GM18868 (cell line): ENCODE measurements at regions not wholly inside any gene's neighbourhood (a gene's known extent, or its start where the extent isn't known, plus 50 kb on each side); places are given as distances from the start of the nearest gene placed in this dataset.

ENCODE experiments used
- ATAC-seq: cut with Tn5 transposase; IDR thresholded peaks from one replicate; pipeline ENCODE4 v1.9.1; 2021; ENCODE audit warnings: mild to moderate bottlenecking, moderate library complexity; ENCODE audit not compliant: unreplicated experiment

DNA sequence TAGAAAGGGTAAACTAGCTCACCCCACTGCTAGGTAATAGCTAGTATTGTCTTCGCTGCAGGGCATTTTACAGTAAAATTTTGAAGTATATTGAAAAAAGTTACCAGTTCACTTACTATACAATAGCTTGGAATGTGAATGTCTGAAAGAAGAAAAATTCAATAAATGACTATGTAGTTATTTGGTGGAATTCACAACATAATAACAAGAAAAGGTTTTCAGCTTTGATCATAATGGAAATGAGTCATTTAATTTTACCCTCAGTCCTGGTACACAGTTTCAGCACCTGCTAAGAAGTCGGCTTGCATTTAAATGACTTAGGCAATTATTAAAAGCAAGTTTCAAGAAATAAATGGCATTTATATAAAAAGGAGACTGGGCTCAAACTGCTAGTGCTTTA lies 90.4 kb downstream of the NUP35 start:
- peak; percentile 77 for ATAC-seq

DNA sequence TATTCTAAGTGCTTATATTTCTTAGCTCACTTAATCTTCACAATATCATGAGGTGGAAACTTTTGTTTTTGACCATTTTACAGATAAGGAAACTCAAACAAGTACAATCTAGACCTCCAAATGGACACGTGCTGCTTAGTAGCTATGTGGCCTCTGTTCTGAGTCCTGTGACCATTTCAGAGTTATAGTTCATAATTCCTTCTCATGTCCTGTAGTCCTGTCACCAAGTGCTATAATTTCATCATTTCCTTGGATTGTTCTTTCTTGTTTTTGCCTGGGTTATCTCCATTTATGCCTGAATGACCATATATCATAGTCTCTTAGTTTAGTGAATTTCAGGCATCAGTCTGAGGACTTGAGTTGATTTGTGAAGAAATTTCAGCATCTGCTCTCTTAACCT lies 91.7 kb downstream of the NUP35 start:
- no peak for ATAC-seq

DNA sequence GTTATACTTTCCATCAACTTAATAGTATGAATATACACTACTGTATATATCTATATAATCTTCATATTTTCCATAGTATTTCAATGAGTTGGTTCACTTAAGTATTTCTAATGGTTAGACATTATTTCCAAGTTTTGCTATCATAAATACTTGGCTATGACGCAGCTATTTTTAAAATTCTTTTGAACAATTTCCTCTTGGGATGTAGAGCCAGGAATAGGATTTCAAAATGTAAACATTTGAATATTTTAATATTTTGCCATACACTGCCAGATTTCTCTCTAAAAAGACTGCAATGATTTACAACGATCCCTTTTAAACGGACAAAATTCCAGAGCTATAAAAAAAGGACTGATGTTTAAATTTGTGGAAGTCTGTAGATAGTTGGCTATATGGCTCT lies 95.6 kb downstream of the NUP35 start:
- ATAC-seq = no peak

DNA sequence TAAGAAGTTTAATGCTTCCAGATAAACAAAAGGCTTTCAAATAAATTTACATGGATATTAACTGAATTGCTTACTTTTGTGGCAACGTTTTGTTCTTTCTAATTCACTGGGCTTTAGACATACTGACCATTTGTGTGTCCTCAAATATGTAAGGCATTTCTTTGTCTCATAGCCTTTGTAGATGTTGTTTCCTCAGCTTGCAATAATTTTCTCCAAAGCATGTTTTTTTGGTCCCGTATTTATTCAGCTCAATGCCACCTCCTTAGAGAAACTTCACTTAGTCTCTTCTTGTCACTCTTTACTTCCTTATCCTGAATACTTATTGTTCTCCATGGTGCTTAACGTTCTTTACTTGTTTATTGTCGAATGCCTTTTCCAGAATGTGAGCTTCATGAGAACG lies 98.5 kb downstream of the NUP35 start:
- ATAC-seq = no peak

DNA sequence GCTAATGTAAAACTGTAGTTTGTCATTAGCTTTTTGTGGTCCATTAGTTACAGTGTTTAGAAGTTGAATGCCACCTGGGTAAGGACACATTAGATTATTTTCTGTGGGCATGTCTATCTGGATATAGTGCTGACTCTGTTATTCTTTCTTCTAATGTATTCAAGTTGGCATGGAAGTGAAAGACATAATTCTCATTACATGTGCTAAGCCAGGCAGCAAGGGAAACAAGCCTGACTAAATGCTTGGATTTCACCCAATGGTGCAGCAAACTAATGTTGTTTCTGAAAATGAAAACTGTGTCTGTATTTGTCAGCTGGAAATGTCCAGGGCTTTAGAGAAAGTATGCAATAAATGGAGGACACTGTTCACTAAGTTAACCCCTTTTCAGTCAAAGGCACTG lies 100.7 kb downstream of the NUP35 start:
- ATAC-seq = no peak

DNA sequence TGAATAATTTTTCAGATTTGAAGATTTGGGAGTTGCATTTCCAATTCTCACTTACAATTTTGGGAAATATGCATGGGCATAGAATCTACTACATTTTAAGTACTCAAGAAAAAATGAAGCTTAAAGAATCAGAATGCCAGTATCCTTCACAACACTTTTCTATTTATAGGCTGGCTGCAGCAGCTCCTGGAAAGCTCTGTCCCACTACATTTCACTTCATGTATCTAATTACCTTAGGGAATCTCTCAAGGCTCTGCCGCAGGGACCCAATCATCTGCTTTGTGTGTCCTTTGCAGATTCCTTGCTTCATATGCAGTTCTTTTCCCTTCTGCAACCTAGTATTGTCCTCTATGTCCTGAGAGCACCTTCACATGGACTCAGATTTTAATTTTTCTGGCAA lies 102.9 kb downstream of the NUP35 start:
- ATAC-seq = no peak

DNA sequence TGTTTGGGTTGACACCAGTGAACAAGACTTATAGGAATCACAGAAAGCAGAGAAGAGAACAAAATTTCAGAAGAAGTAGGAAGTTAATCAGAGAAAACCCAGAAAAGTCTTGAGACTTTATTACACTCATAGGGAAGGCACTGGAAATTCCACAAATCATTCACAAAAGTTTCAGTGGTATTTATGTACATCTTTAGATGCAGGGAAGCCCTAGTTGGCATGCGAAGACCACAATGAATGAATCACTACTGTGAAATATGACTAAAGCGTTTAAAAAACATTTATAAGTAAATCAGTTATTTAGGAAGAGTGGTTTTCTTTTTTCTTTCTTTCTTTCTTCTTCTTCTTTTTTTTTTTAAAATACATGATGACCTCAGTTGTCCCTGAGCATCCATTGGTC lies 105.1 kb downstream of the NUP35 start:
- ATAC-seq = no peak

DNA sequence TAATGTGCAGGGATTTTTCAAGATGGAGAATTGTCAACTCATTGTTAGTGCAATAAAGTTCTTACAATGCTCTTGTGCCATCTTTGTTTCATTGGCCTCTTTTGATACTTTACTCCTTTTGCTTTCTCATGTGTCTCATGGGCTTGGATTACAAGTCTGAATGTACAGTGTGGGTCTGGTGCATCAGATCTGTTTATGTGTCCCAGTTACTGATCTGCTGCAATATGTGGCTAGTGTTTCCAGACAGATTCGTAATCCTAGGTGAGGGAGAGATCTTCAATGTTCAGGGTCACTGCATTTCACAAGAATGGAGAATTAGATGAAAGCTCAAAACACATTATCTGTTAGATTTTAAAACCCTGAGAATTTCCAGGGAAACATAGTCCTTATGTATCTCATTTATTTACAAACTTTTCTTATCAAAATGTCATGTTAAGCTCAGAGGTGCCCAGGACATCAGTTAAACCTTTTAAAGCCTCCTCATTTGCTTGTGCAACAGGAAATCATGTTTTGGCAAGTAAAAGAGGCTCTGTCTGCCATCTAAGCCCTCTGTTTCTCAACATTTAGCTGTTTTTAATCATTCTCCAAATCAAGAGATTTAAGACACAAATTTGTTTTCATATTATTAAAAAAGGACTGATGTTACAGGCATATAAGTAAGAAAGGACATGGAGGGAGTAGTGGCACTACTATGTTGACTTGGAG lies 108.1 kb downstream of the NUP35 start:
- no peak for ATAC-seq

DNA sequence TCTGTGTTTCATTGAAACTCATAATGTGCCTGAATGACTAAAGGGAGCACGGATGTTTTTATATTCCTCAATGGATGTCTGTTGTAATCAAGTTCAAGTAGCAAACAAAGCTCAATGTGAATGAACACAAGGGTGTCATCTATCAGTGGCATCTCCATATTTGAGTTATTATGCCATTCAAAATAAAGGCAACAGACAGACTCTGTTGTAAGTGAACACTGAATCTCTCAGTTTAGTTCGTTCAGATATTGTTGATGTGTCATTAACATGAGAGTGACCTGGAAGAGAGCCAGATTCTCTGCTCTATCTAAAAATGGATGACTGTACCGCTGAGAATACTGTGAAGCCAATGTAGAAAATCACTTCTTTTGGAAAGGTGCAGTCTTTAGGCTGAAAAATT lies 118.7 kb downstream of the NUP35 start:
- ATAC-seq = no peak

DNA sequence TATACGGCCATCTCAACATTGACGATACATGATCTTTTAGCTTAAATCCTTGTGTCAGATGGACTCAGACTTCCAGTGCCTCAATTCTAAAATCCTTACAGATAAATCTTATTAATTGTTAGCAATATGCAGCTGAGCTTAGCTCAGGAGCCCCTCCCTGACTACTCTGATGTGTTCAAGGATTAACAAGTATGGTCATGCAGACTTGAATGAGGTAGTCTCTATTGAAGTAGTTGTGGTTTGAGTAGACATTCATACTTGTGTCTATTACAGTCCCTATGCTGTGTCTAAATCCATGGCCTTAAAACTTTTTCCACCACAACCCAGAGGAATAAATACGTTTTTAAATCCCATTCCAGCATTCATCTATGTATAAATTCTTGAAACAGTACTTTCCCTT lies 119.5 kb downstream of the NUP35 start:
- no peak for ATAC-seq

DNA sequence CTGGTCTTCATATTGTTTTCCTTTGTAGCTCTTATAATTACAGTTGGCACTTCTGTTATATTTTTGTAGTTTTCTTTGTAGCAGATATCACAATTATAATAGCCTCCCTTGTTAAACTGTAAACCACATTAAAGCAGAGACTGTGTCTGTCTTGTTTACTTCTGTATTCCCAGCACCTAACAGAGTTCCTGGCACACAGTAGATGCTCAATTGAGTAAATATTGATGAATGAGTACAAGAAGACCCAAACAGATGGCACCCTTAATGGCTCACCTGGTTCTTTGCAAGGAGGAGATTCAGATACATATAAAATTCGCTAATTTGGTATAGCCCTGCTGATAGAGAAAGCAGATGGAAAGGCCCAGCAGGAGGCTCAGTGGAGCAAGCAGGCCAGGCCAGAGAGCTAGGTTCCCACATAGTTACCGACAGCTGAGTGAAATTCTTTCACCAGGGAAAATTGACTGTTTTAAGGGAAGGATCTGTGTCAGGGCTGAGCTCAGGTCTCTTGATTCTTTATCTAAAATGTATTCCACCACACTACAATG lies 120.1 kb downstream of the NUP35 start:
- ATAC-seq = no peak

DNA sequence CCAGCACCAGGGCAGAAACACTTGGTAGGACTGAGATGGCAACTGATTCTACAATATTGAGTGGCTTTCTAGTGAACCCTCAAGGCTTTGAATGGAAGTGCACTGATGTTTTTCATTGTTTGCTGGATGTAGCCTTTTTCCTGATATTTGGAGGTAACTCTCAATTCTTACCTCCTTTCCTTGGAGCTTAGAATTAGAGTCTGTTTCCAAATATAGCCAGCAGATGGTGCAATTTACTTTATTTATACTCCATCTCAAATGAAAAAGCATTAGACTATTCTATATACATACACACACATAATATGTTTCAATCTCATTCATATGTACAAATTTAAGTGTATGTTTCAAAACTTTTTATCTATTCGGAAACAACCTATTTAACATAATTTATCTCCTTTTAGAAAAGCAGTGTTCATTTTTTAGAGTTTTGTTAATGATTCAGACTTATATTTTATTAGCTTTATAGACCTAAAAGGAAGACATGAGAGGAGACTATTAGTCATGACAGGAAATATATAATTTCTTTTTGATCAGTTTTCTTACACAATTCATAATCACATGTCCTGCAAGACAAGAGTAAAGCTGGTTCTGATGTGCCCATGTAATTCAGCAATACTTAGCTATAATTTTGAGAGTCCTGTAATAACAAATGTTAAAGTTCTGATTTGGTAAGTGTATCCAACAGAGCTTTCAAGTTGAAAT lies 124.8 kb downstream of the NUP35 start:
- ATAC-seq = peak; percentile 74

DNA sequence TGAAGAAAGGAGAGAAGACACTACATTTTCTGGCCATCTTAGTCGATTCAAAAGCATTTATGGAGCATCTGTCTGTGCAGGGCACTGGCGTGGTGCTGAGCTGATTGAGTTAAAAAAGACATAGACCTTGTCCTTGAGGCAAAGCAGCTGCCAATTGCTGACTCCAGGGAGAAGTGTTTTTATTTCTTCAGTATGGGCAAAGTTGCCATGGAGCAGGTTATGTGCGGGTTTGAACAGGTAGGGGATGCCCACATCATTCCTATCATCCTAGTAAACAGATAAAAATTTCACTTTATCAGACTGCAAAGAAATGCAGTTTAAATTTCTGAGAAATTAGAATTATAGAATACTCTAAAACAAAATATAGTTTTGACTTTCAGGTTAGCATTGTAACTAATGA lies 125.8 kb downstream of the NUP35 start:
- ATAC-seq = no peak

DNA sequence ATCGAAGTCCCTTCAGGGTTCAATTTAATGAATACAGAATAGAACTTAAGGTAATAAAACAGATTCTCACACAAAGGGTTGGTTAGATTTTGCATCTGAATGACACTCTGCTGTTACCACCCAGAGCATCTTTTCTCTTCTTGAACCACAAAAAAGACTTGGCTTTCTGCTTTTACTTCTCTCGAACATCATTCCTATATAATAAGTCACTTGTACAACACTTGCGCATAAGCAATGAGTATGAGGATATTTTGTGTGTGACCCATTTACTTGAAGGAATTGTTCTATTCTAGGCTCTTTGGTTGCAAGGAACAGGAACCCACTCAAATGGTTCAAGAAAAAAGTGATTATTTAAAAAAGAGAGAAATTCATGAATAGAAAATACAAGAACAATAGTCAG lies 126.2 kb downstream of the NUP35 start:
- ATAC-seq = no peak

DNA sequence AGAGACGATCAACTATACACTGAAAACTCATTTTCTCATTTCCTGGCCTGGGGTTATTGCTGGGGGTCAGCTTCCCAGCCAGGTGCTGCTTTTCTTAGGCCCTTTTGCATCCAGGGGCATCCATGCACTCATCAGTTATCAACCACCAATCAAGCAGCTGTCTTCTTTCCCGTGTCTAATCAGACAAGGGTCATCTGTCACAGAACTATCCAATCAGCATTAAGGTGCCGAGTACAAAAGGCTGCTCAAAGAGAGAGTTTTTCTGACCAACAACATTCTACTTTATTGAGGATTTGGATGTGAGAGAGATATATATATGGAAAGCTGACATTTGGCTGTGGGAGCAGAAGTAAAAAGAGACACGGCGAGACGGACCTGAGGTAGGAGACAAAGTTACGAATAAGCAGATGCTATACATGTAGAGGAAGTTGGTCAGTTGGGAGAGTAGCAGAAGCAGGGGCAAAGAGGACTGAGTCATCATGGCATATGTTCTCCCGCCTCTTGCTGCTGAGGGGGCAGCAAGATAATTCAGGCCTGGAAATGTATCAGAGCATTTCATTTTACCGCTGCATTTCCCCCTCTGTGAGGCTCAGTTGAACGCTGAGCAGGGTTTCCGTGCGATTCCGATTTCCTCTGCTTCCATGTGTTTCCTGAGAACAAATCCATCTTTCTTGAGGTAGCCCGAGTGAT lies 129.3 kb downstream of the NUP35 start:
- no peak for ATAC-seq

DNA sequence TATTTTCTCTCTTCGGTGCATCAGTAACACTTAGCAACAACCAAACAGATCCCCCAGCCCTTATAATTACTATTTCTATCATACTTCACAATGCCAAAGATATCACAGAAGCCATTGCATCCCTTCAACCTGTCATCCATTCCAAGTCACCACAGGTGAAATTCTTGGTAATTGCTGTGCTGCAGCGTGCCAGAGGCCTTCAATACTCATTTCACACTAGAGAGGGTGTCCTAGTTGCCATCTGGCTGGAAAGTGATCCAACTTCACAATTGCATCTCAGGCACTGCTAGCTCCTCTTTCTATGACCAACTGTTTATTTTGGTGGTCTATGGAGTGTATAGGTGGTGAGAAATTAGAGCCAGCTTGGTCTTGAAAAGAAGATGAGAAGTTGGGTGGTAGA lies 131.2 kb downstream of the NUP35 start:
- no peak for ATAC-seq

DNA sequence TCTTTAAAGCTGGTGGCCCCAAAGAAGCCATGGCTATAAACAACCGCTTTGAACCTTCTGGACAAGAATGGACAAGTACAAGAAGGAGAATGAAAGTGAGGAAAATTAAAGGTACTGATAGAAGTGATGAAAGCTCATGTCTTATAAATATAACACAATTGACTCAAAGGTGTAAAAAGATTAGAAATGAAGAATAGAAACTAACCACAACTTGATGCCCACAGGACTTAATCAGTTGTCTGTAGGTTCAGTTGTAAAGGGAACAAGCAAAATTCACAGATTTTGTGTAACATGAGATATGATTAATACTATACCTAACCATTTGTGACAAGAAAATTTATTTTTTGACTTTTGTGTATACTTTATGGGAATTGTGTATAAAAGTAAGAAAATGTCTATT lies 135.7 kb downstream of the NUP35 start:
- peak; percentile 73 for ATAC-seq

DNA sequence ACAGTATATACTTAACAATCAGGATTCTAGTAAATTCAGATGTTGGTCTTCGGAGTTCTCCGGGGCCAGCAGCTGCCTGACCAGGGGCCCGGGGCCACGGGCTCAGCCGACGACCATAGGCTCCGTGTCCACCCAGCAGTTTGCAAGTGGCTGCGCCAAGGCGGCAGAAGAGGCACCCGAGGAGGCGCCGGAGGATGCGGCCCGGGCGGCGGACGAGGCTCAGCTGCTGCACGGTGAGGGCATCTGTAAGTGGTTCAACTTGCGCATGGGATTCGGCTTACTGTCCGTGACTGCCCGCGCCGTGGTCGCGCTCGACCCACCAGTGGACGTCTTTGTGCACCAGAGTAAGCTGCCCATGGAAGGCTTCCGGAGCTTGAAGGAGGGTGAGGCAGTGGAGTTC lies 136.3 kb downstream of the NUP35 start:
- no peak for ATAC-seq

DNA sequence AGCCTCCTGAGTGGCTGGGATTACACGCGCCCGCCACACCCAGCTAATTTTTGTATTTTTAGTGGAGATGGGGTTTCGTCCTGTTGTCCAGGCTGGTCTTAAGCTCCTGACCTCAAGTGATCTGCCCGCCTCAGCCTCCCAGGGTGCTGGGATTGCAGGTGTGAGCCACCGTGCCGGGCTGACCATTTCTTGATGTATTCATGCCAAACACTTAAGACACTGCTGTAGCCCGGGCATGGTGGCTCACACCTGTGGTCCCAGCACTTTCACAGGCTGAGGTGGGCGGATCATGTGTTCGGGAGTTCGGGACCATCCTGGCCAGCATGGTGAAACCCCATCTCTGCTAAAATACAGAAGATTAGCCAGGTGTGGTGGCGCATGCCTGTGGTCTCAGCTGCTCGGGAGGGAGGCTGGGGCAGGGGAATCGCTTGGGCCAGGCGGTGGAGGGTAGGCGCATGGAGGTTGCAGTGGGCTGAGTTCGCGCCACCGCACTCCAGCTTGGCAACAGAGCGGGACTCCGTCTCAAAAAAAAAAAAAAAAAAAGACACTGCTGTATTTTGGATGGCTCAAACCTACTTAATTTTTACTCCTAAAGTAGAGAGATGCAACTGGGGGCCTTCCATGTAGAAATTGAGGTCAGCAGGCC lies 140.8 kb downstream of the NUP35 start:
- no peak for ATAC-seq

DNA sequence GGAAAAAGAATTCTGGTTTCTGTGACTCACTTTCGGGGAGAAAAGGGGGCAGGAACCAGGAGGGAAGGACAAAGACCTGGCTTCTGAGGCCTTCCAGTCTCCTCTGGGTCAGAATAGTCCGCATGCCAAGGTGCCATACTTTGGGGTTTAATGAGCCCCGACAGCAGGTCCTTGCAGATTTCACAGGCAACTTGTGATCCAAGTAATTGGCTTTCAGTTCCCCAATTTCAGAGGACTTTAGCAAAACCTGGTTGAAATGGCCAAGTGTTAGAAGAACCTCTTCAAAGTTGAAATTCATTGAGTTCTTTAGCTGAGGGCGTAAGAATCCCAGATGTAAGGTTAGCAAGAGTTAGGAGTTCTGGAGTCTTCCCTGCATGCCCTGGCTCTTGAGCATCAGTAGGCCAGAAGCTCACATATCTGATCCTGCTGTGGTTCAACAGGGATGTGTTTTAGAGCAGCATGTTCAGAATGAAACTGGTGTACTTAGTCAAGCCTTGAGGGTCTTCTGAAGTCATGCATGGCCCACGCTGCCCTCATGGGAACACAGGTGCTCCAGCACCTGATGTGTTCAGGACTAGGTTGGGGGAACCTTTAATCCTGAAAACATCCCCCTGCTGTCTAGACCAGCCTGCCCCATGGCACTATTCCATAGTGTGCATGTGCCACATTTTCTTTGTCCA lies 143.0 kb downstream of the NUP35 start:
- ATAC-seq = peak; percentile 92

DNA sequence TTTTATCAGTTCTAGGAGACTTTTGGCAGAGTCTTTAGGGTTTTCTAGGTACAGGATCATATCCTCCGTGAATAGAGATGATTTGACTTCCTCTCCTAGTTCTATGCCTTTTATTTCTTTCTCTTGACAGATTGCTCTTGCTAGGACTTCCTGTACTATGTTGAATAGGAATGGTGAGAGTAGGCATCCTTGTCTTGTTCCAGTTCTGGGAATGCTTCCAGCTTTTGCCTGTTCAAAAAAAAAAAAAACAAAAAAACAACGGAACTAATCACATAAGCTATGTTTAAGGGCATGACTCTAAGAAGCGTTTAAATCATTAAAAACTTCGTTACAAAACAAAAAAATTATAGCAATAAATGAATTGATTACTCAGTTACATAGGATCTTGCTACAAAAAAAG lies 145.7 kb downstream of the NUP35 start:
- ATAC-seq = no peak
